CD4-positive, alpha-beta T cell treated with Interferon gamma for 1 hour (primary cell): ENCODE measurements at regions not wholly inside any gene's neighbourhood (a gene's known extent, or its start where the extent isn't known, plus 50 kb on each side); places are given as distances from the start of the nearest gene placed in this dataset.

Source experiments
- DNase-seq: peaks from one replicate; pipeline ENCODE4 v3.0.0-alpha.2; 2020

- DNase-seq, result no peak
These were observed 463.9 kb downstream of the MTRR start for GRCh38 chr5:8332666-8333445.

- DNase-seq, result no peak
These were observed 464.5 kb downstream of the MTRR start for GRCh38 chr5:8333485-8333884.

GRCh38 chr5:8333977-8334376 lies 465.0 kb downstream of the MTRR start:
- no peak for DNase-seq

GRCh38 chr5:8340261-8340660 lies 471.3 kb downstream of the MTRR start:
- no peak for DNase-seq

GRCh38 chr5:8340739-8341344 lies 471.9 kb downstream of the MTRR start:
- no peak for DNase-seq

- DNase-seq, result no peak
These were observed 472.5 kb downstream of the MTRR start for GRCh38 chr5:8341406-8341805.

GRCh38 chr5:8347984-8348383 lies 479.0 kb downstream of the MTRR start:
- no peak for DNase-seq

- DNase-seq, result no peak
These were observed 480.9 kb downstream of the MTRR start for GRCh38 chr5:8349855-8350254.

- no peak for DNase-seq
These were observed 481.8 kb downstream of the MTRR start for GRCh38 chr5:8350644-8351339.

GRCh38 chr5:8355981-8356380 lies 487.0 kb downstream of the MTRR start:
- DNase-seq, result no peak

- no peak for DNase-seq
These were observed 491.1 kb downstream of the MTRR start for GRCh38 chr5:8360012-8360411.

- DNase-seq, result no peak
These were observed 493.5 kb downstream of the MTRR start for GRCh38 chr5:8362495-8362894.

GRCh38 chr5:8363138-8363537 lies 494.2 kb downstream of the MTRR start:
- no peak for DNase-seq

- DNase-seq, result no peak
These were observed 497.3 kb downstream of the MTRR start for GRCh38 chr5:8366266-8366665.

- no peak for DNase-seq
These were observed 507.5 kb downstream of the MTRR start for GRCh38 chr5:8376478-8376877.

GRCh38 chr5:8381972-8382371 lies 513.0 kb downstream of the MTRR start:
- DNase-seq, result no peak

GRCh38 chr5:8382456-8382855 lies 513.5 kb downstream of the MTRR start:
- DNase-seq, result no peak

GRCh38 chr5:8383616-8384015 lies 514.7 kb downstream of the MTRR start:
- no peak for DNase-seq

- no peak for DNase-seq
These were observed 517.9 kb downstream of the MTRR start for GRCh38 chr5:8386719-8387288.

GRCh38 chr5:8391911-8392310 lies 523.0 kb downstream of the MTRR start:
- no peak for DNase-seq

GRCh38 chr5:8393240-8393639 lies 524.3 kb downstream of the MTRR start:
- DNase-seq, result no peak

GRCh38 chr5:8394965-8395364 lies 526.0 kb downstream of the MTRR start:
- no peak for DNase-seq

- no peak for DNase-seq
These were observed 527.3 kb downstream of the MTRR start for GRCh38 chr5:8396246-8396645.

- DNase-seq, result no peak
These were observed 527.8 kb downstream of the MTRR start for GRCh38 chr5:8396756-8397155.
